GM10266 (cell line): ENCODE measurements at regions not wholly inside any gene's neighbourhood (a gene's known extent, or its start where the extent isn't known, plus 50 kb on each side); places are given as distances from the start of the nearest gene placed in this dataset.

Experiments
- DNase-seq: peaks from one replicate; pipeline ENCODE4 v3.0.0; 2012; ENCODE audit errors: extremely low spot score
- CTCF ChIP-seq: IDR thresholded peaks from 2 replicates; pipeline ENCODE4 v1.5.1; 2012; ENCODE audit warnings: mild to moderate bottlenecking, low read depth; ENCODE audit not compliant: control insufficient read depth, insufficient read depth; ENCODE audit errors: missing control alignments

GRCh38 chr14:58899317-58899713 is 261.6 kb downstream of the DACT1 start:
- no peak for TF ChIP-seq CTCF
- DNase-seq = no peak

- no peak for DNase-seq
- TF ChIP-seq CTCF = no peak
Observed at GRCh38 chr14:58901826-58902225, 264.1 kb downstream of the DACT1 start.

DNA sequence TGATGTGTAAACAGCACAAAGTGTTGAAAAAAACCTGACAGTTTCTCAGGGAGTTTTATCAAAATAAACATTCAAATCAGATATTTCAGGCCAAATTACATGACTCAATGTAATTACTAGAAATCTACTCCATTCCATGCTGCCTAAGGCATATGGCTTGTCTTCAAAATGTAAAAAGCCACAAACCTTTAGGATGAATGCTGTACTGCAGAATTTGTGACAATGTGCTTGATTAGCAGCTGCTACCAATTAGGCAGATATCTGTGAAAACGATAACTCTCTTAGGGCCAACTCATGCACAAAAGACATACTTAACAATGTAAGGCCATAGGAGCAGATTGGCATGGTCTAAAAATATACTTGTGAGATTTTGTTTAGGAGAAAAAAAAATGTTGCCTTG is 267.0 kb downstream of the DACT1 start:
- no peak for DNase-seq
- TF ChIP-seq CTCF = no peak

GRCh38 chr14:58907803-58908202 is 270.0 kb downstream of the DACT1 start:
- no peak for DNase-seq
- no peak for TF ChIP-seq CTCF

- DNase-seq = no peak
- TF ChIP-seq CTCF = no peak
Observed at GRCh38 chr14:58912287-58912686, 274.5 kb downstream of the DACT1 start.

DNA sequence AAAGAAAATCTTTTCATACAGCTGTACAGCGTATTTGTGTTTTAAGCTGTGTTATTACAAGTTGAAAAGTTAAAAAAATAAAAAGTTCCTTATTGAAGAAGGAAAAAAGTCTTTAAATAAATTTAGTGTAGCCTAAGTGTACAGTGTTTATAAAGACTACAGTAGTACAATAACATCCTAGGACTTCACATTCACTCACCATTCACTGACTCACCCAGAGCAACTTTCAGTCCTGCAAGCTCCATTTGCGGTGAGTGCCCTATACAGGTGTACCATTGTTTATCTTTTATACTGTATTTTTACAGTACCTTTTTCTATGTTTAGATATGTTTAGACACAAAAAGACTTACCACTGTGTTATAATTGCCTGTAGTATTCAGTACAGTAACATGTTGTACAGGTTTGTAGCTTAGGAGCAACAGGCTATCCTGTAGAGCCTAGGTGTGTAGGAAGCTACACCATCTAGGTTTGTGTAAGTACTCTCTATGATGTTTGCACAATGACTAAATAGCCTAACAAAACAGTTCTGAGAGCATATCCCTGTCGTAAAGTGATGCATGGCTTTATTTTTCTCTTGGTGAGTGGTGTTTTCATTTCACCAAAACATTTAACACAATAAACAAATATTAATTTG is 275.2 kb downstream of the DACT1 start:
- DNase-seq = no peak
- TF ChIP-seq CTCF = no peak

DNA sequence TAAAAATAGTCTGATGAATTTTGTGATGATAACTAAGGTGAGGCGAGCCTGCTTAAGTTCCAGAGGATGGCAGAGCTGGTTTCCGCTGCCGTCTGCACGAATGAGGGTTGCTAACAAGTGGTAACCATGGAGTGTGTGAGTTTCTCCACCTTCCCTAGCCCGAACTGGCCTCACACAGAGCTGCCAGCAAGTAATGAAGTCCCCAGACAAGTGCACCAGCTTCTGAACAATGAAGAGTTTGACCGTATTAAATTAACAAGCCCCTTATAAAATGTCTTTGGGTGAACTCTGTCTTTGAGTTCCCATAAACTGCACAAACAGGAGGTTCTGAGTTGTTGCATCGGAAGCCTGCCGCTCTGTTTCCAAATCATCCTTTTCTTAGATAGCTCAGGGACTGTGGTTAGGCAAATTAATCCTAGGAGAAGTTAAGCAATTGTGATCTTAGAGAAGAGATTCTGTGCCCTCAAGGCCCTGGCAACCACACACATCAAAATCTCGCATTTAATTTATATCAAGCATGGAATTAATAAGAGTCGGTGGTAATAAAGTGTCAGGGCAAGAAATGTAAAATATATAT is 274.1 kb upstream of the DAAM1 start:
- no peak for TF ChIP-seq CTCF
- DNase-seq = no peak
